Coronary artery (tissue), 2 donors: ENCODE measurements at regions not wholly inside any gene's neighbourhood (a gene's known extent, or its start where the extent isn't known, plus 50 kb on each side); places are given as distances from the start of the nearest gene placed in this dataset.

Experiments
- DNase-seq: peaks from one replicate; pipeline ENCODE4 v3.0.0-alpha.2; 2017; ENCODE audit warnings: low spot score
- H3K27ac ChIP-seq, 2 donors: fragments of 200-600 bp; sonication (generic); one replicate each; pipeline ENCODE4 v1.5.1; 2016 to 2019
- H3K4me3 ChIP-seq: fragments of 200-600 bp; sonication (generic); 2 replicates; pipeline ENCODE4 v1.5.1; 2016; ENCODE audit warnings: mild to moderate bottlenecking, moderate library complexity
- CTCF ChIP-seq: fragments of 200-600 bp; sonication (generic); IDR thresholded peaks from one replicate; pipeline ENCODE4 v1.5.1; 2019; ENCODE audit warnings: antibody characterized with exemption

GRCh38 chr21:18772897-18773296 lies 369.3 kb upstream of the TMPRSS15 start:
- Histone ChIP-seq H3K27ac (no peak overlapping the region), H3K4me3 (no peak overlapping the region)
- TF ChIP-seq CTCF, result no peak
- no peak for DNase-seq

GRCh38 chr21:18776936-18777335 lies 373.4 kb upstream of the TMPRSS15 start:
- no peak for TF ChIP-seq CTCF
- DNase-seq, result no peak
- no peak overlapping the region for H3K4me3 ChIP-seq

GRCh38 chr21:18782721-18783120 lies 379.1 kb upstream of the TMPRSS15 start:
- H3K4me3 ChIP-seq, result no peak overlapping the region
- DNase-seq, result no peak
- H3K27ac ChIP-seq, result no peak overlapping the region
- no peak for TF ChIP-seq CTCF

More at GRCh38 chr21:18776936-18777335, 373.4 kb upstream of the TMPRSS15 start:
- H3K27ac ChIP-seq, result no peak overlapping the region

- no peak for DNase-seq
- TF ChIP-seq CTCF, result no peak
- H3K27ac ChIP-seq, result no peak overlapping the region
- no peak overlapping the region for H3K4me3 ChIP-seq
Measured at GRCh38 chr21:18801468-18801867, 397.9 kb upstream of the TMPRSS15 start.

GRCh38 chr21:18803624-18804023 lies 400.0 kb upstream of the TMPRSS15 start:
- DNase-seq, result no peak
- no peak for TF ChIP-seq CTCF
- Histone ChIP-seq H3K27ac (no peak overlapping the region), H3K4me3 (no peak overlapping the region)

GRCh38 chr21:18810136-18810535 lies 406.6 kb upstream of the TMPRSS15 start:
- TF ChIP-seq CTCF, result no peak
- DNase-seq, result no peak
- Histone ChIP-seq H3K4me3 (no peak overlapping the region), H3K27ac (no peak overlapping the region)

- Histone ChIP-seq H3K27ac (no peak overlapping the region), H3K4me3 (no peak overlapping the region)
- TF ChIP-seq CTCF, result no peak
- DNase-seq, result no peak
Measured at GRCh38 chr21:18812308-18812707, 408.7 kb upstream of the TMPRSS15 start.
